ENCODE measurements at regions not wholly inside any gene's neighbourhood (a gene's known extent, or its start where the extent isn't known, plus 50 kb on each side); places are given as distances from the start of the nearest gene placed in this dataset.

- Histone ChIP-seq H3K79me2 (ENCODE audit: insufficient read depth, low read length) (no peaks in the 10 kb centered on the region), H3K4me2 (ENCODE audit: low read length) (no peak overlapping the region), H3K9me3 (ENCODE audit: control insufficient read depth in 1 of 2, insufficient read depth in 1 of 2, low read depth in 1 of 2, low read length in 2 of 2) (peaks cover 0 to 4% of the 10 kb centered on the region in 2 experiments; a peak in 1 of 4 replicates), H3K4me3 (replicated peaks in 1 of 2; ENCODE audit: low read depth in 1 of 2, low read length in 2 of 2) (no peak overlapping the region), H3K27ac (ENCODE audit: low read depth, low read length) (no peak overlapping the region), H4K20me1 (ENCODE audit: insufficient read depth) (no peaks in the 10 kb centered on the region), H3K4me1 (ENCODE audit: control insufficient read depth in 1 of 2, insufficient read depth in 2 of 2, low read length in 2 of 2) (peaks cover 0 to 6% of the 10 kb centered on the region in 2 experiments; a peak in 1 of 4 replicates), H3K36me3 (ENCODE audit: control insufficient read depth in 1 of 2, insufficient read depth in 2 of 2, low read length in 2 of 2) (no peaks in the 10 kb centered on the region), H2AFZ (ENCODE audit: low read depth, low read length, poor library complexity, severe bottlenecking) (no peak overlapping the region), H3K9ac (ENCODE audit: low read length) (no peak overlapping the region), H3K27me3 (ENCODE audit: insufficient read depth, low read length) (peaks cover 53% of the 10 kb centered on the region), H3K9me2 (ENCODE audit: insufficient read depth) (no peaks in the 10 kb centered on the region)
- no peak for ATAC-seq
- no TSS peak for BruUV-seq (replicated peaks)
- ChIA-PET CTCF (interaction anchor here (0.6 to 0.9 kb wide), 4 partner anchors 9 to 1016 kb away, joined by 3 read pairs; no protein-coding TSS in a partner anchor), POLR2A (no interaction called here), RAD21 (ENCODE audit: low non-redundant PET in 1 of 2, low total read pairs in 2 of 2, uncharacterized antibody in 2 of 2, unreplicated experiment in 2 of 2) (no interaction called here)
- DNase-seq (ENCODE audit: low read depth, low spot score), result no peak
- intact Hi-C loops (cut with micrococcal nuclease), result loop anchor here (5.0 kb wide), 1 partner anchor 110 kb away; no protein-coding TSS in a partner anchor
- no peak for TF ChIP-seq POLR2A (IDR thresholded peaks at IDR 0.05; ENCODE audit: borderline replicate concordance, extremely low read depth, insufficient read depth, insufficient read length)
- TF ChIP-seq SP1 (IDR thresholded peaks at IDR 0.05; ENCODE audit: low read depth), result no peak
- TF ChIP-seq, protein P1, sequence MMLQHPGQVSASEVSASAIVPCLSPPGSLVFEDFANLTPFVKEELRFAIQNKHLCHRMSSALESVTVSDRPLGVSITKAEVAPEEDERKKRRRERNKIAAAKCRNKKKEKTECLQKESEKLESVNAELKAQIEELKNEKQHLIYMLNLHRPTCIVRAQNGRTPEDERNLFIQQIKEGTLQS (IDR thresholded peaks at IDR 0.05), result no peak
Measured at GRCh38 chr10:113452146-113452845, 100.6 kb upstream of the HABP2 start.

DNA sequence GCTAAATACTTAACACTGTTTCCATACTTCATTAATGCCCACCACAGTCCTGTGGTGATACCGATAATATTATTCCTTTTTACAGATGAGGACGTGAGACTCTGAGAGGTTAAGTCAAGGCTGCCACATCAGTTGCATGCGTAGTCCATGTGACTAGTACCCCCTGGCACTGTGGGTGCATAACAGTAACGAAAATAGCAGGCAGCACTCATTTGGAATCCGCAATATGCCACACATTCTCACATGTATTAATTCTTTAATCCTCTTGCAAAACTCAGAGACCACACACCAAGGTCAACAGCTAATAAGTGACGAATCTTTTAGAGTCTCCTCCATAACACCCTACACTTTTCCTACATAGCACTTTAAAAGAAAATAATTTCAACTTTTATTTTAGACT is 99.5 kb upstream of the HABP2 start:
- no peaks in the 10 kb centered on the region for H4K20me1 ChIP-seq (ENCODE audit: insufficient read depth)
- ATAC-seq, result no peak
- H3K9ac ChIP-seq (ENCODE audit: low read length), result no peak overlapping the region
- RAD21 ChIA-PET (ENCODE audit: low non-redundant PET in 1 of 2, low total read pairs in 2 of 2, uncharacterized antibody in 2 of 2, unreplicated experiment in 2 of 2), result no interaction called here
- BruUV-seq (replicated peaks), result no TSS peak
- peaks cover 0 to 6% of the 10 kb centered on the region in 2 experiments; a peak in 1 of 4 replicates for H3K4me1 ChIP-seq (ENCODE audit: control insufficient read depth in 1 of 2, insufficient read depth in 2 of 2, low read length in 2 of 2)
- no peak overlapping the region for H3K27ac ChIP-seq (ENCODE audit: low read depth, low read length)
- no peak overlapping the region for H3K4me2 ChIP-seq (ENCODE audit: low read length)
- H3K79me2 ChIP-seq (ENCODE audit: insufficient read depth, low read length), result no peaks in the 10 kb centered on the region
- intact Hi-C loops (cut with micrococcal nuclease), result loop anchor here (5.0 kb wide), 1 partner anchor 109 kb away; no protein-coding TSS in a partner anchor
- no peak overlapping the region for H2AFZ ChIP-seq (ENCODE audit: low read depth, low read length, poor library complexity, severe bottlenecking)
- H3K9me3 ChIP-seq (ENCODE audit: control insufficient read depth in 1 of 2, insufficient read depth in 1 of 2, low read depth in 1 of 2, low read length in 2 of 2), result peaks cover 0 to 5% of the 10 kb centered on the region in 2 experiments; a peak in 1 of 4 replicates
- H3K36me3 ChIP-seq (ENCODE audit: control insufficient read depth in 1 of 2, insufficient read depth in 2 of 2, low read length in 2 of 2), result no peaks in the 10 kb centered on the region
- TF ChIP-seq FOSL1 (IDR thresholded peaks at IDR 0.05; ENCODE audit: low read depth) (no peak), TCF7L2 (IDR thresholded peaks at IDR 0.05; ENCODE audit: borderline replicate concordance, extremely low read depth, insufficient read depth, insufficient read length) (no peak), ELF1 (IDR thresholded peaks at IDR 0.05; ENCODE audit: borderline replicate concordance, low read depth) (no peak), POLR2AphosphoS5 (IDR thresholded peaks at IDR 0.05; ENCODE audit: low read depth, low read length) (no peak), EZH2 (IDR thresholded peaks at IDR 0.05) (no peak)
- TF ChIP-seq, protein P2, sequence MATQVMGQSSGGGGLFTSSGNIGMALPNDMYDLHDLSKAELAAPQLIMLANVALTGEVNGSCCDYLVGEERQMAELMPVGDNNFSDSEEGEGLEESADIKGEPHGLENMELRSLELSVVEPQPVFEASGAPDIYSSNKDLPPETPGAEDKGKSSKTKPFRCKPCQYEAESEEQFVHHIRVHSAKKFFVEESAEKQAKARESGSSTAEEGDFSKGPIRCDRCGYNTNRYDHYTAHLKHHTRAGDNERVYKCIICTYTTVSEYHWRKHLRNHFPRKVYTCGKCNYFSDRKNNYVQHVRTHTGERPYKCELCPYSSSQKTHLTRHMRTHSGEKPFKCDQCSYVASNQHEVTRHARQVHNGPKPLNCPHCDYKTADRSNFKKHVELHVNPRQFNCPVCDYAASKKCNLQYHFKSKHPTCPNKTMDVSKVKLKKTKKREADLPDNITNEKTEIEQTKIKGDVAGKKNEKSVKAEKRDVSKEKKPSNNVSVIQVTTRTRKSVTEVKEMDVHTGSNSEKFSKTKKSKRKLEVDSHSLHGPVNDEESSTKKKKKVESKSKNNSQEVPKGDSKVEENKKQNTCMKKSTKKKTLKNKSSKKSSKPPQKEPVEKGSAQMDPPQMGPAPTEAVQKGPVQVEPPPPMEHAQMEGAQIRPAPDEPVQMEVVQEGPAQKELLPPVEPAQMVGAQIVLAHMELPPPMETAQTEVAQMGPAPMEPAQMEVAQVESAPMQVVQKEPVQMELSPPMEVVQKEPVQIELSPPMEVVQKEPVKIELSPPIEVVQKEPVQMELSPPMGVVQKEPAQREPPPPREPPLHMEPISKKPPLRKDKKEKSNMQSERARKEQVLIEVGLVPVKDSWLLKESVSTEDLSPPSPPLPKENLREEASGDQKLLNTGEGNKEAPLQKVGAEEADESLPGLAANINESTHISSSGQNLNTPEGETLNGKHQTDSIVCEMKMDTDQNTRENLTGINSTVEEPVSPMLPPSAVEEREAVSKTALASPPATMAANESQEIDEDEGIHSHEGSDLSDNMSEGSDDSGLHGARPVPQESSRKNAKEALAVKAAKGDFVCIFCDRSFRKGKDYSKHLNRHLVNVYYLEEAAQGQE (IDR thresholded peaks at IDR 0.05; ENCODE audit: low read depth), result no peak
- CTCF ChIA-PET, result interaction anchor here (2.1 kb wide), 1 partner anchor 68 kb away, joined by 7 read pairs; no protein-coding TSS in a partner anchor
- H3K9me2 ChIP-seq (ENCODE audit: insufficient read depth), result no peaks in the 10 kb centered on the region
- no peak overlapping the region for H3K4me3 ChIP-seq (replicated peaks in 1 of 2; ENCODE audit: low read depth in 1 of 2, low read length in 2 of 2)
- POLR2A ChIA-PET, result no interaction called here
- no peak for DNase-seq (ENCODE audit: low read depth, low spot score)
- H3K27me3 ChIP-seq (ENCODE audit: insufficient read depth, low read length), result peaks cover 44% of the 10 kb centered on the region
